Osteoblast (primary cell): ENCODE measurements at regions not wholly inside any gene's neighbourhood (a gene's known extent, or its start where the extent isn't known, plus 50 kb on each side); places are given as distances from the start of the nearest gene placed in this dataset.

Experiments used
- DNase-seq: peaks from one replicate; pipeline ENCODE4 v3.0.0; 2011; ENCODE audit warnings: low spot score, mixed read lengths; ENCODE audit not compliant: insufficient read length; ENCODE audit errors: missing footprints
- H2AFZ ChIP-seq: 2 replicates; pipeline ENCODE4 v1.6.0; 2011; ENCODE audit warnings: mild to moderate bottlenecking, low read length
- H3K27ac ChIP-seq: 2 replicates; pipeline ENCODE4 v1.5.1; 2011; ENCODE audit warnings: mild to moderate bottlenecking, low read depth, low read length, moderate library complexity
- H3K27me3 ChIP-seq: 2 replicates; pipeline ENCODE4 v1.6.0; 2012; ENCODE audit warnings: mild to moderate bottlenecking, control low read depth, inconsistent platforms, low read length, moderate library complexity; ENCODE audit not compliant: insufficient read depth
- H3K36me3 ChIP-seq: 2 replicates; pipeline ENCODE4 v1.5.1; 2011; ENCODE audit warnings: mild to moderate bottlenecking, low read length, control low read depth, moderate library complexity; ENCODE audit not compliant: insufficient read depth
- H3K4me1 ChIP-seq: 2 replicates; pipeline ENCODE4 v1.5.1; 2011; ENCODE audit warnings: mild to moderate bottlenecking, low read length, control low read depth, moderate library complexity; ENCODE audit not compliant: insufficient read depth
- H3K4me2 ChIP-seq: 2 replicates; pipeline ENCODE4 v1.6.0; 2011; ENCODE audit warnings: mild to moderate bottlenecking, low read length; ENCODE audit not compliant: insufficient read depth
- H3K4me3 ChIP-seq: fragments of 200-600 bp; sonication (generic); 3 replicates; pipeline ENCODE4 v1.5.1; 2012; ENCODE audit warnings: mild to moderate bottlenecking, low read length, inconsistent platforms; ENCODE audit not compliant: insufficient read depth
- H3K79me2 ChIP-seq: 2 replicates; pipeline ENCODE4 v1.6.0; 2012; ENCODE audit warnings: mild to moderate bottlenecking, low read length, control low read depth, inconsistent platforms; ENCODE audit not compliant: insufficient read depth
- H3K9me3 ChIP-seq: 2 replicates; pipeline ENCODE4 v1.5.1; 2011; ENCODE audit warnings: low read depth, low read length, control low read depth
- H4K20me1 ChIP-seq: 2 replicates; pipeline ENCODE4 v1.6.0; 2012; ENCODE audit warnings: mild to moderate bottlenecking, low read length, control low read depth; ENCODE audit not compliant: insufficient read depth
- CTCF ChIP-seq: IDR thresholded peaks from 2 replicates; pipeline ENCODE4 v1.5.1; 2011; ENCODE audit warnings: mild to moderate bottlenecking, low read depth, low read length, moderate library complexity; ENCODE audit errors: extremely low read depth

- Histone ChIP-seq H3K27ac (no peak overlapping the region), H3K4me1 (no peaks in the 10 kb centered on the region), H3K4me2 (no peak overlapping the region), H2AFZ (no peak overlapping the region), H3K9me3 (no peaks in the 10 kb centered on the region), H3K4me3 (no peak overlapping the region), H4K20me1 (no peaks in the 10 kb centered on the region), H3K36me3 (no peaks in the 10 kb centered on the region), H3K79me2 (no peaks in the 10 kb centered on the region), H3K27me3 (no peaks in the 10 kb centered on the region)
- no peak for TF ChIP-seq CTCF
- DNase-seq = no peak
Observed at GRCh38 chr12:84689638-84690037, 223.0 kb downstream of the SLC6A15 start.

- H3K27ac ChIP-seq = no peak overlapping the region
- H3K4me1 ChIP-seq = no peaks in the 10 kb centered on the region
- H3K27me3 ChIP-seq = no peaks in the 10 kb centered on the region
- H3K4me3 ChIP-seq = no peak overlapping the region
- no peak for TF ChIP-seq CTCF
- H3K79me2 ChIP-seq = no peaks in the 10 kb centered on the region
- no peak overlapping the region for H3K4me2 ChIP-seq
- no peak for DNase-seq
- H3K9me3 ChIP-seq = no peaks in the 10 kb centered on the region
- no peaks in the 10 kb centered on the region for H4K20me1 ChIP-seq
- no peak overlapping the region for H2AFZ ChIP-seq
- H3K36me3 ChIP-seq = no peaks in the 10 kb centered on the region
Observed at GRCh38 chr12:84685379-84685778, 227.2 kb downstream of the SLC6A15 start.

- no peaks in the 10 kb centered on the region for H3K79me2 ChIP-seq
- no peak overlapping the region for H3K27ac ChIP-seq
- H3K4me2 ChIP-seq = no peak overlapping the region
- no peaks in the 10 kb centered on the region for H3K36me3 ChIP-seq
- H3K4me1 ChIP-seq = no peaks in the 10 kb centered on the region
- DNase-seq = no peak
- no peak for TF ChIP-seq CTCF
- H4K20me1 ChIP-seq = no peaks in the 10 kb centered on the region
- H3K27me3 ChIP-seq = no peaks in the 10 kb centered on the region
- no peak overlapping the region for H2AFZ ChIP-seq
- no peaks in the 10 kb centered on the region for H3K9me3 ChIP-seq
- no peak overlapping the region for H3K4me3 ChIP-seq
Observed at GRCh38 chr12:84676787-84677186, 235.8 kb downstream of the SLC6A15 start.

GRCh38 chr12:84661786-84662185, 250.8 kb downstream of the SLC6A15 start:
- Histone ChIP-seq H3K9me3 (no peaks in the 10 kb centered on the region), H2AFZ (no peak overlapping the region), H3K36me3 (no peaks in the 10 kb centered on the region), H3K4me3 (no peak overlapping the region), H4K20me1 (no peaks in the 10 kb centered on the region), H3K27ac (no peak overlapping the region), H3K27me3 (no peaks in the 10 kb centered on the region), H3K79me2 (no peaks in the 10 kb centered on the region), H3K4me1 (no peaks in the 10 kb centered on the region), H3K4me2 (no peak overlapping the region)
- TF ChIP-seq CTCF = no peak
- DNase-seq = no peak
